Breast epithelium (tissue), 3 donors: ENCODE measurements at regions not wholly inside any gene's neighbourhood (a gene's known extent, or its start where the extent isn't known, plus 50 kb on each side); places are given as distances from the start of the nearest gene placed in this dataset.

Experiments
- CTCF ChIP-seq, 3 donors: fragments of 450-650 bp; IDR thresholded peaks; one replicate each; pipeline ENCODE4 v1.5.1; 2016 to 2017; ENCODE audit warnings: antibody characterized with exemption in 3 of 3, mild to moderate bottlenecking in 3 of 3, moderate library complexity in 3 of 3
- POLR2A ChIP-seq: fragments of 450-650 bp; IDR thresholded peaks from one replicate; pipeline ENCODE4 v1.6.1; 2016; ENCODE audit warnings: antibody characterized with exemption, mild to moderate bottlenecking, moderate library complexity

GRCh38 chr4:18934197-18934596, 912.6 kb upstream of the LCORL start:
- TF ChIP-seq POLR2A (no peak), CTCF (IDR thresholded peaks at IDR 0.05) (no peak)
